Duodenal mucosa (tissue), 2 donors: ENCODE measurements at regions not wholly inside any gene's neighbourhood (a gene's known extent, or its start where the extent isn't known, plus 50 kb on each side); places are given as distances from the start of the nearest gene placed in this dataset.
"Not testable (repeated sequence)": the region's sequence is repeated elsewhere in the genome, so short reads cannot be mapped to it uniquely, and the experiment has no call there.

Experiments
- H3K27ac ChIP-seq: one replicate; pipeline ENCODE4 v1.7.0; 2013; ENCODE audit warnings: low read depth, low read length
- H3K27me3 ChIP-seq, 2 donors: one replicate each; pipeline ENCODE4 v1.7.0; 2013; ENCODE audit warnings: low read length in 2 of 2, control low read depth in 1 of 2; ENCODE audit not compliant: insufficient read depth in 2 of 2, control insufficient read depth in 1 of 2
- H3K36me3 ChIP-seq, 2 donors: one replicate each; pipeline ENCODE4 v1.7.0; 2013; ENCODE audit warnings: low read length in 2 of 2, control low read depth in 1 of 2; ENCODE audit not compliant: insufficient read depth in 2 of 2, control insufficient read depth in 1 of 2
- H3K4me1 ChIP-seq, 2 donors: one replicate each; pipeline ENCODE4 v1.7.0; 2013; ENCODE audit warnings: low read length in 2 of 2, control low read depth in 1 of 2; ENCODE audit not compliant: insufficient read depth in 2 of 2, control insufficient read depth in 1 of 2
- H3K4me3 ChIP-seq, 2 donors: one replicate each; pipeline ENCODE4 v1.7.0; 2013; ENCODE audit warnings: low read length in 2 of 2, low read depth in 1 of 2
- H3K9ac ChIP-seq, 2 donors: one replicate each; pipeline ENCODE4 v1.7.0; 2013; ENCODE audit warnings: low read length in 2 of 2, low read depth in 1 of 2
- H3K9me3 ChIP-seq, 2 donors: one replicate each; pipeline ENCODE4 v1.7.0; 2013; ENCODE audit warnings: low read length in 2 of 2, control low read depth in 1 of 2; ENCODE audit not compliant: control insufficient read depth in 1 of 2

GRCh38 chr7:1300636-1301035 lies 68.0 kb downstream of the UNCX start:
- peaks cover 3 to 7% of the 10 kb centered on the region in 2 donors for H3K27me3 ChIP-seq
- no peak overlapping the region for H3K27ac ChIP-seq
- H3K36me3 ChIP-seq, result no peaks in the 10 kb centered on the region
- H3K9me3 ChIP-seq, result no peaks in the 10 kb centered on the region
- H3K4me3 ChIP-seq, result no peak overlapping the region
- H3K9ac ChIP-seq, result no peak overlapping the region
- no peaks in the 10 kb centered on the region for H3K4me1 ChIP-seq

GRCh38 chr7:1301054-1301881 lies 68.6 kb downstream of the UNCX start:
- H3K4me1 ChIP-seq, result no peaks in the 10 kb centered on the region
- no peak overlapping the region for H3K27ac ChIP-seq
- no peaks in the 10 kb centered on the region for H3K36me3 ChIP-seq
- H3K27me3 ChIP-seq, result peaks cover 3 to 7% of the 10 kb centered on the region in 2 donors
- no peak overlapping the region for H3K9ac ChIP-seq
- H3K4me3 ChIP-seq, result no peak overlapping the region
- no peaks in the 10 kb centered on the region for H3K9me3 ChIP-seq

GRCh38 chr7:1301882-1302251 lies 69.2 kb downstream of the UNCX start:
- Histone ChIP-seq H3K9me3 (no peaks in the 10 kb centered on the region), H3K4me1 (no peaks in the 10 kb centered on the region), H3K27me3 (peaks cover 3% of the 10 kb centered on the region in 2 donors), H3K36me3 (no peaks in the 10 kb centered on the region), H3K9ac (no peak overlapping the region), H3K4me3 (no peak overlapping the region), H3K27ac (no peak overlapping the region)

GRCh38 chr7:1302936-1303335 lies 70.3 kb downstream of the UNCX start:
- no peak overlapping the region for H3K27ac ChIP-seq
- no peaks in the 10 kb centered on the region for H3K9me3 ChIP-seq
- H3K4me1 ChIP-seq, result no peaks in the 10 kb centered on the region
- H3K27me3 ChIP-seq, result peaks cover 0 to 3% of the 10 kb centered on the region in 2 donors
- H3K9ac ChIP-seq, result no peak overlapping the region
- no peak overlapping the region for H3K4me3 ChIP-seq
- no peaks in the 10 kb centered on the region for H3K36me3 ChIP-seq

GRCh38 chr7:1304011-1304410 lies 71.3 kb downstream of the UNCX start:
- H3K27ac ChIP-seq, H3K36me3 ChIP-seq, H3K4me3 ChIP-seq, H3K4me1 ChIP-seq, H3K9me3 ChIP-seq, H3K9ac ChIP-seq, H3K27me3 ChIP-seq: not testable (repeated sequence)

GRCh38 chr7:1305873-1306272 lies 73.2 kb downstream of the UNCX start:
- Histone ChIP-seq H3K9ac (no peak overlapping the region), H3K27ac (no peak overlapping the region), H3K4me3 (no peak overlapping the region), H3K36me3 (no peaks in the 10 kb centered on the region), H3K9me3 (no peaks in the 10 kb centered on the region), H3K27me3 (no peaks in the 10 kb centered on the region), H3K4me1 (no peaks in the 10 kb centered on the region)

GRCh38 chr7:1307828-1308227 lies 75.2 kb downstream of the UNCX start:
- H3K4me3 ChIP-seq, result no peak overlapping the region
- H3K27ac ChIP-seq, result no peak overlapping the region
- H3K4me1 ChIP-seq, result no peaks in the 10 kb centered on the region
- H3K9ac ChIP-seq, result no peak overlapping the region
- no peaks in the 10 kb centered on the region for H3K9me3 ChIP-seq
- H3K27me3 ChIP-seq, result no peaks in the 10 kb centered on the region
- H3K36me3 ChIP-seq, result no peaks in the 10 kb centered on the region

- Histone ChIP-seq H3K27me3 (no peaks in the 10 kb centered on the region), H3K9ac (no peak overlapping the region), H3K4me3 (no peak overlapping the region), H3K9me3 (no peaks in the 10 kb centered on the region), H3K36me3 (no peaks in the 10 kb centered on the region), H3K27ac (no peak overlapping the region), H3K4me1 (no peaks in the 10 kb centered on the region)
Observed at GRCh38 chr7:1309290-1309689, 76.6 kb downstream of the UNCX start.

GRCh38 chr7:1309996-1310395 lies 77.3 kb downstream of the UNCX start:
- no peaks in the 10 kb centered on the region for H3K4me1 ChIP-seq
- no peaks in the 10 kb centered on the region for H3K36me3 ChIP-seq
- H3K27me3 ChIP-seq, result no peaks in the 10 kb centered on the region
- no peak overlapping the region for H3K27ac ChIP-seq
- no peak overlapping the region for H3K9ac ChIP-seq
- H3K4me3 ChIP-seq, result no peak overlapping the region
- no peaks in the 10 kb centered on the region for H3K9me3 ChIP-seq

- H3K4me1 ChIP-seq, result no peaks in the 10 kb centered on the region
- no peak overlapping the region for H3K4me3 ChIP-seq
- H3K9me3 ChIP-seq, result no peaks in the 10 kb centered on the region
- H3K27me3 ChIP-seq, result no peaks in the 10 kb centered on the region
- H3K27ac ChIP-seq, result no peak overlapping the region
- H3K36me3 ChIP-seq, result no peaks in the 10 kb centered on the region
- H3K9ac ChIP-seq, result no peak overlapping the region
Observed at GRCh38 chr7:1310936-1311335, 78.3 kb downstream of the UNCX start.
